K562 (cell line): ENCODE measurements at regions not wholly inside any gene's neighbourhood (a gene's known extent, or its start where the extent isn't known, plus 50 kb on each side); places are given as distances from the start of the nearest gene placed in this dataset.

Experiments used
- ATAC-seq: fragments of 200-7000 bp; cut with Tn5 transposase; 3 replicates; pipeline ENCODE4 v1.9.1; 2020; ENCODE audit warnings: moderate library complexity
- BruUV-seq: library from RNA; stranded (reverse); fragments of 400-500 nt; replicated peaks from 2 replicates; lab custom pipeline; 2021; lab: Mats Ljungman, UMichigan
- CTCF ChIA-PET: fragments of 300-600 bp; formaldehyde crosslinking; extraction: SDS; loops from one replicate; lab custom pipeline; 2021; ENCODE audit warnings: low intra/inter-chr PET ratio; lab: Yijun Ruan, JAX
- POLR2A ChIA-PET: fragments of 300-600, 350-650 bp; sonication (Branson Sonifier 250); formaldehyde crosslinking; extraction: SDS; loops from one replicate; lab custom pipeline; 2021; ENCODE audit warnings: antibody characterized with exemption, inconsistent platforms; lab: Yijun Ruan, JAX
- DNase-seq, 4 experiments: peaks; one replicate each; pipeline versions ENCODE4 v3.0.0 to v3.0.0-alpha.2; 2011 to 2018; ENCODE audit warnings: low spot score in 3 of 4, mixed read lengths in 3 of 4; ENCODE audit errors: extremely low read depth in 1 of 4
- FAIRE-seq: peaks from 2 replicates; lab custom pipeline; 2011; peaks lifted over from hg19 to GRCh38; lab: Jason Lieb, UNC
- H2AFZ ChIP-seq: 2 replicates; pipeline ENCODE4 v1.6.0; 2011; ENCODE audit warnings: low read depth, low read length, control low read depth, inconsistent platforms
- H3K27ac ChIP-seq: fragments of 200-600 bp; 3 replicates; pipeline ENCODE4 v1.8.0; 2011; ENCODE audit warnings: low read depth, mild to moderate bottlenecking, control low read depth, inconsistent platforms, low read length, moderate library complexity, mixed read lengths; ENCODE audit errors: extremely low read depth
- H3K27me3 ChIP-seq, 2 experiments: fragments of 300-600 bp in 1 of 2; 2 replicates in 1 of 2; 3 replicates in 1 of 2; pipeline versions ENCODE4 v1.6.0 to v1.8.0; 2011; ENCODE audit warnings: inconsistent platforms in 2 of 2, low read length in 2 of 2, mild to moderate bottlenecking in 1 of 2, mixed read lengths in 1 of 2, moderate library complexity in 1 of 2; ENCODE audit not compliant: control insufficient read depth in 2 of 2, insufficient read depth in 2 of 2
- H3K36me3 ChIP-seq: fragments of 300-600 bp; 3 replicates; pipeline ENCODE4 v1.8.0; 2011; ENCODE audit warnings: mild to moderate bottlenecking, low read length, inconsistent platforms; ENCODE audit not compliant: control insufficient read depth, insufficient read depth
- H3K4me1 ChIP-seq, 2 experiments: fragments of 200-600 bp in 1 of 2; replicated peaks in 1 of 2; 2 replicates in 1 of 2; 3 replicates in 1 of 2; pipeline versions ENCODE4 v1.5.1 to v1.8.0; 2011; ENCODE audit warnings: inconsistent platforms in 2 of 2, low read length in 2 of 2, mild to moderate bottlenecking in 1 of 2, mixed read lengths in 1 of 2, moderate library complexity in 1 of 2; ENCODE audit not compliant: control insufficient read depth in 2 of 2, insufficient read depth in 2 of 2
- H3K4me2 ChIP-seq: 2 replicates; pipeline ENCODE4 v1.6.1; 2011; ENCODE audit warnings: low read length, control low read depth, inconsistent platforms, mixed read lengths; ENCODE audit not compliant: insufficient read depth
- H3K4me3 ChIP-seq: fragments of 200-600 bp; sonication (generic), shearing (Covaris generic); 2 replicates; pipeline ENCODE4 v1.5.1; 2016; ENCODE audit warnings: control low read depth, inconsistent platforms
- H3K79me2 ChIP-seq: fragments of 200-600 bp; 3 replicates; pipeline ENCODE4 v1.8.0; 2011; ENCODE audit warnings: low read length, inconsistent platforms; ENCODE audit not compliant: control insufficient read depth, insufficient read depth
- H3K9ac ChIP-seq, 2 experiments: 2 replicates each; pipeline versions ENCODE4 v1.6.0 to v1.6.1; 2011; ENCODE audit warnings: low read depth in 2 of 2, low read length in 2 of 2, control low read depth in 1 of 2, inconsistent platforms in 1 of 2, mild to moderate bottlenecking in 1 of 2, mixed read lengths in 1 of 2; ENCODE audit not compliant: insufficient read depth in 1 of 2
- H3K9me1 ChIP-seq: one replicate; pipeline ENCODE4 v1.6.0; 2011; ENCODE audit warnings: inconsistent platforms, mild to moderate bottlenecking, low read length, moderate library complexity; ENCODE audit not compliant: control insufficient read depth, insufficient read depth
- H3K9me3 ChIP-seq: replicated peaks from 2 replicates; pipeline ENCODE4 v1.5.1; 2011; ENCODE audit warnings: low read depth, low read length, inconsistent platforms; ENCODE audit not compliant: control insufficient read depth, insufficient read depth
- H4K20me1 ChIP-seq: replicated peaks from 2 replicates; pipeline ENCODE4 v1.6.1; 2011; ENCODE audit warnings: low read length, inconsistent platforms, mixed read lengths; ENCODE audit not compliant: control insufficient read depth, insufficient read depth
- CTBP1 ChIP-seq: fragments of 450-650 bp; IDR thresholded peaks from 2 replicates; pipeline ENCODE4 v1.6.1; 2016; ENCODE audit warnings: borderline replicate concordance
- FOXA1 ChIP-seq: fragments of 450-650 bp; IDR thresholded peaks from 2 replicates; pipeline ENCODE4 v1.6.1; 2016; ENCODE audit warnings: mild to moderate bottlenecking, borderline replicate concordance
- FOXK1 ChIP-seq: sonication (generic); formaldehyde crosslinking; IDR thresholded peaks from 2 replicates; pipeline ENCODE4 v1.8.0; 2022; ENCODE audit warnings: missing genetic modification reagents, mild to moderate bottlenecking, borderline replicate concordance
- NCOA6 ChIP-seq: fragments of 450-650 bp; IDR thresholded peaks from 2 replicates; pipeline ENCODE4 v1.6.1; 2017; ENCODE audit warnings: mild to moderate bottlenecking
- TGIF2 ChIP-seq: sonication (generic); formaldehyde crosslinking; IDR thresholded peaks from 2 replicates; pipeline ENCODE4 v1.8.1; 2022; ENCODE audit warnings: mild to moderate bottlenecking, missing genetic modification reagents, moderate library complexity
- TOE1 ChIP-seq, 2 experiments: fragments of 450-650 bp in 1 of 2; sonication (generic) in 1 of 2; formaldehyde crosslinking in 1 of 2; IDR thresholded peaks; 2 replicates each; pipeline versions ENCODE4 v1.7.1 to v1.8.0; 2016 to 2022; ENCODE audit warnings: borderline replicate concordance in 2 of 2, mild to moderate bottlenecking in 2 of 2, antibody characterized with exemption in 1 of 2, inconsistent platforms in 1 of 2, low read depth in 1 of 2, missing genetic modification reagents in 1 of 2, moderate library complexity in 1 of 2
- WGBS: fragments of 100-300 bp; shearing (Covaris generic); methylation state at CpG from one replicate; pipeline ENCODE4 v1.1.6; 2016; ENCODE audit warnings: low coverage, mixed read lengths; ENCODE audit not compliant: insufficient coverage; ENCODE audit errors: missing lambda C conversion rate; 5-methylcytosine and 5-hydroxymethylcytosine counted together
- in situ Hi-C: fragments of 300-500 bp; cut with MboI; formaldehyde crosslinking; loops from 4 replicates; pipeline ENCODE4 v1.15.0; 2018; ENCODE audit warnings: inconsistent platforms, mixed read lengths
- intact Hi-C: fragments of 100-400 bp; cut with micrococcal nuclease; formaldehyde crosslinking; loops from 2 replicates; pipeline ENCODE4 v1.14.2; 2022
- TF ChIP-seq, protein P1 (sequence below): fragments of 250-450 bp; sonication (Bioruptor Pico); IDR thresholded peaks from 2 replicates; pipeline ENCODE4 v1.5.0; 2021; ENCODE audit warnings: mild to moderate bottlenecking, moderate library complexity

GRCh38 chr1:82387012-82387366 lies 586.3 kb downstream of the ADGRL2 start:
- FAIRE-seq: no peak
- no peaks in the 10 kb centered on the region for H3K79me2 ChIP-seq
- H3K9me1 ChIP-seq: no peaks in the 10 kb centered on the region
- no peak overlapping the region for H3K4me3 ChIP-seq
- no TSS peak for BruUV-seq
- ATAC-seq: no peak
- 9% methylated on average over 2 of the region's 2 CpGs for WGBS
- intact Hi-C loops: no loop called here
- H3K4me1 ChIP-seq: no peaks in the 10 kb centered on the region
- H3K27me3 ChIP-seq: no peaks in the 10 kb centered on the region
- H4K20me1 ChIP-seq: no peaks in the 10 kb centered on the region
- H2AFZ ChIP-seq: no peak overlapping the region
- POLR2A ChIA-PET: no interaction called here
- no peaks in the 10 kb centered on the region for H3K36me3 ChIP-seq
- no peak for DNase-seq
- H3K9me3 ChIP-seq: peaks cover 2% of the 10 kb centered on the region; the same call in 1 of the 2 replicates
- no peak overlapping the region for H3K9ac ChIP-seq
- TF ChIP-seq, protein P1, sequence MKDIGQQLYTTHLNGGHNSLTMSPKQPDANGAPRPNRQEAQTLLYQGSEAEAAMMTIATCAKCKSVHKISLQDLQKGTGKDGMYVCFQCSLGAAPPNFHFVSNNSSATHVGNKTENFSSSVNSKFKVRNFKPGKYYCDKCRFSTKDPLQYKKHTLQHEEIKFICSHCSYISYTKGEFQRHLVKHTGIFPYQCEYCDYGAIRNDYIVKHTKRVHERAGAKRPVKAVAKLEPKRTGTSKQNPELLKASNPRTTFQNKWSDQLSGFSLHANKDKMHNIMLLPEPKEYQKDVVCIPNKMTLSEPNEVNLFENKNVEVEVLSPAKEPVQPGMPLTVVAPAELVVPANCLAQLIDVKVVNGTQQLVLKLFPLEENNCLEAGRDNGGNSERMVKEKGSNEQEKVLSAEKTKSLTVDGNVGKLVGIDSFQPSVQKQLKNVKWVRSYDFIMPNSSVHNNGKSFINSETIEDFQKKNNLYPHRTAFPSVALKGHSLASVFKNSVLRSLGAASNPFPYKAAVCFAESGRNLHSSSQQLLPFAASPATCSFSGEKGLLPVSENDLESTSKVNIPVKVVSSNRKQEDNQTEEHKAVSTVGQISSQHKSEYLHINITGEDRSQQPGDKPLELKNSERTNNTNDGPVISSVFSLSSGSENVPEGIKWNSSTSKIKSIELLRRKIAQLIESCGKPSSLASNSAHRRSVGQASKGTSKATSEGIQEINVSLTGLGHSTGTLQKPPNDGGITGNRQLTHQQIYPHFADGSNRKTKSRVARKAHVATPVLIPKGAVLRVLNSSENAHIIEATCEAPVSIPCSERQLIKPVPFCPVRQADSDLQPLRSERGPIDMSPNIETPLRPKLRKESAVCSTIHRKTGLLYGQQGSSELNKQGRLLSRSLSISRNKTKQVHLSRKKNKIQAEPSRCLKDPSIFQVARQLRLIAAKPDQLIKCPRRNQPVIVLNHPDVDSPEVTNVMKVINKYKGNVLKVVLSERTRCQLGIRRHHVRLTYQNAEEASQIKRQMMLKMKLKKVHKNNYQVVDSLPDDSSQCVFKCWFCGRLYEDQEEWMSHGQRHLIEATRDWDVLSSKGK (CRISPR knock-in tag): no peak
- no peak for TF ChIP-seq TGIF2 (CRISPR knock-in tag)
- no peak for TF ChIP-seq FOXK1 (CRISPR knock-in tag)
- no peak for TF ChIP-seq TOE1 (IDR thresholded peaks at IDR 0.05; ENCODE audit: borderline replicate concordance)
- no peak for TF ChIP-seq TOE1 (CRISPR knock-in tag; IDR thresholded peaks at IDR 0.05; ENCODE audit: borderline replicate concordance, low read depth)
- TF ChIP-seq FOXA1: no peak
- no peak for TF ChIP-seq CTBP1
- TF ChIP-seq NCOA6: no peak
- TF ChIP-seq, all 486 proteins: peak for 0
- in situ Hi-C loops: no loop called here
- no peak overlapping the region for H3K27ac ChIP-seq
- no peak overlapping the region for H3K4me2 ChIP-seq
- CTCF ChIA-PET: no interaction called here
